Jurkat, Clone E6-1 (cell line): ENCODE measurements at regions not wholly inside any gene's neighbourhood (a gene's known extent, or its start where the extent isn't known, plus 50 kb on each side); places are given as distances from the start of the nearest gene placed in this dataset.

Experiments
- DNase-seq: peaks from one replicate; pipeline ENCODE4 v3.0.0-alpha.2; 2011; ENCODE audit warnings: low read depth, low spot score
- H3K4me3 ChIP-seq: 2 replicates; pipeline ENCODE4 v1.5.1; 2011; ENCODE audit warnings: mild to moderate bottlenecking, low read length, control low read depth, moderate library complexity

DNA sequence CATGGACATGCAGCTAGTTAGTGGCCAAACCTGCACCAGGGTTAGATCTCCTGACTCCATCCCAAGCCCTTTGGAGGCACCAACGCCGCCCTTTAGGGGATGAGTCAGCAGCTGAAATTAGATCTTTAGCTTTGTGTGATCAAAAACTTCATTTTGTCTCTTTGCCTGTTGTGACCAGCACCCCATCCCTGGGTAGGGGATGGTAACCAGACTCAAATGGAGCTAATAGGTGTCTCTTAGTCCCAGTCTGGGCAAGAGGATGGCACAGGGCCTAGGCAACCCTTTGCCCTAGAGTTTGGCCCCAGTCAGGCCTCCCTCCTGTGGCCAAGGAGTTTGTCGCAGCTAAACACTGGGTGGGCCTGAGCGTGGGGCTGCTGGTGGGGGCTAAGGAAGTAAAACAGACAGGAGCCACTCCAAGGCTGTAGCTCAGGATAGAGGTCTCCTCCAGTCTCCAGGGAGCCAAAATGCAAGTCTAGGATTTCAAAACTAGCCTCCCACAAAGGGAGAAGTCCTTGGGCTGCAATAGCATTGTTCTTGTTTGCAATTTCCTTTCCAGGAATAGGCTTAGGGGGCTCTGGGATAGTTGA, 105.1 kb downstream of the CPN2 start:
- DNase-seq, result no peak
- no peak overlapping the region for H3K4me3 ChIP-seq

DNA sequence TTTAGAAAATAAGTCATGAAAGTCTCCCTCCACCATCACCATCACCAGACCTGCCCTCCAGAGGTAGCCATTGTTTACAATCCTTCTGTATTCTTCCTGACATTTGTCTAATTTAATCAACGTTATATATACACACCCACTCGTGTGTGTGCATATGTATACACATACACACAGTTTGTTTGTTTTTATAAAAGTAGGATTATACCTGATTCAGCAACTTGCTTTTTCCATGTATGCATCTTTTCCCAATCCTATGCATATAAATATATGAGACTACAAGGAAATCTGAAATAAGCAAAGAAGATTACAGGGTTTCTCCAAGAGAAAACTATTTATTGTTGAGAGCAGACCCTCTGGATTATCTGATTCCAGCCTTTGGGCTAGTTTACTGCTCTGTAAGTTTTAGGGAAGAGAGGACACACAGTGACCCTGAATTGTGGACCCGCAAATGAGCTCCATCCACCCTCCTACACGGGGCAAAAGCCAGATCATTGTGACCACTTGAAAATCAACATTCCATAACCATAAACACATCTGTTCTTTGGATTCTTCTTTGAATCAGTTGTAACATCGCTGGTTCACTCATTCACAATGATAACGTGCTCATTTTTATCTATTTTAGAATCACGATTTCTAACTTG, 104.3 kb downstream of the CPN2 start:
- no peak overlapping the region for H3K4me3 ChIP-seq
- no peak for DNase-seq

DNA sequence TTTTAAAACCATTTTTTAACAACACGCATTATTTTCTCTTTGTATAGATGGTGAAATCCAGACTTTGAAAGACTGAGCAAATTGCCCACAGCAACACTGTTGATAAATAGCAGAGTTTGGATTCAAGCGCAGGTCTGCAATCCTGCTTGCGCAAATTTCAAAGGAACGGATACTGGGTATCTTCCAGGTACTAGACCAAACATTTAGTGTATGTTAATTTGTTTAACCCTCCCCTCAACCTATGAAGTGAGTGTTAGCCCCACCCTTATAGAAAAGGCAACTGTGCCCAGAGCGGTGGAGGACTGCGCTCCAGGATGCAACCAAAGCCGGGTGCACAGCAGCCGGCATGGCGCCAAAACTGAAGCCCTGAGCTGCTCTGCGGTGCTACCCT, 103.8 kb downstream of the CPN2 start:
- no peak overlapping the region for H3K4me3 ChIP-seq
- DNase-seq, result no peak

- no peak for DNase-seq
- no peak overlapping the region for H3K4me3 ChIP-seq
These were observed 101.6 kb downstream of the CPN2 start for GRCh38 chr3:194249323-194250097.

DNA sequence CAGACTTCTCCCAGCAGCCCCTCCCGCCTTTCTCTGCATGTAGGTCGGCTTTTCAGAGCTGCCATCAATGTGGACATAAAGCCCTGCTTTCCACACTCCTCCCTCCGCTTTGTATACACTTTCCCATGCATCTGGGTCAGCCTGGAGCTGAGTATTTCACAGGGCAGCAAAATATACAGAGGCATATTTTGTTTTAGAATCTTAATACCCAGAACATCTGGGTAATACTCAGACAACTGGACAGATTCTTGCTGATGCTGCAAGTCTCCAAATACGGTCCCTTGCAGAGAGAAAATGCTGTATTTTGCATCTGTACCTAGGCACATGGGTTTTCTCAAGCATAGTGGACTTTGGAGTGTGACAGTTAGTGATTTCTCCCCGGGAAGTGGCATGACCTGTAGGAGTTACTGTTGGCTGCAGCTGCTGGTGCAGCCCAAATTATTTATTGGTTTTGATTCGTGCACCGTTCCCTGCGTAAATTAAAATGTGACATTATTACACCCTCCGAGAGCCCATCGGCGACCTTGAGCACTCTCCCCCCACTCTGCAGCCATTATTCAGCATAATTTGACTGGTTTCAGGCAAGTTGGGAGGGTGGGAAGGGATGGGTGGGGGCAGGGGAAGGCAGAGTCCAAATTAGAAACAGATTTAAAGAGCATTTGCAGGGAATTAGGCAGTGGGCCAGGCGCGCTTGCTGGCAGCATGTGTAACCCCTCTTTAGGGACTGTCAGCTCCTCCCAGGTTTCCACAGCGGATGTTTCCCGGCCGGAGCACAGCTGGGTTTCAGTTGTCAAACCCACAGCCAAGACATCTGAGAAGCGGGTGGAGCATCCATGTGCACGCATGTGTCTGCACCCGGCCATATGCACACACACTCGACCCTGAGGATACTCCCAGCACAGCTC, 100.8 kb downstream of the CPN2 start:
- H3K4me3 ChIP-seq, result no peak overlapping the region
- no peak for DNase-seq

DNA sequence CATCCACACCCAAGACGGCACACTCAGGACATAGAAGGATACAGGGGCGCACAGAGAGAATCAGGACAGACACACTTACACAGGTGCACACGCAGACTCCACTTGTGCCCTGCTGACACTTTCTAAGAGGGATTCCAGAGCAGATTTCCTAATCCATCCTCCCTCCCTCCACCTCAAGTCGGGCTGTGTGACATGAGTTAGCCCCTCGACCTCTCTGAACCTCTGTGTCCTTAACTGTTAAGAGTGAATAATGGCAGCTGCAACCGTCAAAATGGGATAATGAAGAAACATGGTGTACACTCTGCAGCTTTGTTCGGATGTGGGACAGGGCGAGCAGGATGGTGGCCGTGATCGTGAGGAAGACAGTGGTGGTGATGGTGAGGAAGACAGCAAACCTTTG, 100.1 kb downstream of the CPN2 start:
- H3K4me3 ChIP-seq, result no peak overlapping the region
- no peak for DNase-seq

DNA sequence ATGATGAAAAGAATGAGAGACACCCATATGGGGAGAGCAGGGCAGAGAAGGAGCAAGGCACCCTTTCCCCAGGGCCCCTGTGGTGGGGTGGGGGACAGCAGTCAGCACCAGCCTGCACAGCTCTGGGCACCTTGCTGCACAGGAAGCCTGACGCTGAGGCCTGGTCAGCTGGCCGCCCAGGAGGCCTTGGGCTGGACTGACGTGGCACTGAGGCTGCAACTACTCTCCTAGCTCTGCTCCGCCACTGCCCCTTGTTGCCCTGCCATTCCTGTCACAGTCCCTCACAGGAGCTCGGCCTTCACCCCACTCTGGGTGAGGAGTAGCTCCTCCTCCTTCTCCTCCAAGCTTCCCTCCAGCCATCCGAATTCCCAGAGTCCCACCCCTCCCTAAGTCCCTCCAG, 99.7 kb downstream of the CPN2 start:
- no peak for DNase-seq
- H3K4me3 ChIP-seq, result no peak overlapping the region

GRCh38 chr3:194251891-194252560, 99.1 kb downstream of the CPN2 start:
- DNase-seq, result no peak
- no peak overlapping the region for H3K4me3 ChIP-seq

GRCh38 chr3:194253270-194253669, 97.9 kb downstream of the CPN2 start:
- DNase-seq, result no peak
- no peak overlapping the region for H3K4me3 ChIP-seq

GRCh38 chr3:194254040-194254439, 97.1 kb downstream of the CPN2 start:
- no peak for DNase-seq
- no peak overlapping the region for H3K4me3 ChIP-seq

DNA sequence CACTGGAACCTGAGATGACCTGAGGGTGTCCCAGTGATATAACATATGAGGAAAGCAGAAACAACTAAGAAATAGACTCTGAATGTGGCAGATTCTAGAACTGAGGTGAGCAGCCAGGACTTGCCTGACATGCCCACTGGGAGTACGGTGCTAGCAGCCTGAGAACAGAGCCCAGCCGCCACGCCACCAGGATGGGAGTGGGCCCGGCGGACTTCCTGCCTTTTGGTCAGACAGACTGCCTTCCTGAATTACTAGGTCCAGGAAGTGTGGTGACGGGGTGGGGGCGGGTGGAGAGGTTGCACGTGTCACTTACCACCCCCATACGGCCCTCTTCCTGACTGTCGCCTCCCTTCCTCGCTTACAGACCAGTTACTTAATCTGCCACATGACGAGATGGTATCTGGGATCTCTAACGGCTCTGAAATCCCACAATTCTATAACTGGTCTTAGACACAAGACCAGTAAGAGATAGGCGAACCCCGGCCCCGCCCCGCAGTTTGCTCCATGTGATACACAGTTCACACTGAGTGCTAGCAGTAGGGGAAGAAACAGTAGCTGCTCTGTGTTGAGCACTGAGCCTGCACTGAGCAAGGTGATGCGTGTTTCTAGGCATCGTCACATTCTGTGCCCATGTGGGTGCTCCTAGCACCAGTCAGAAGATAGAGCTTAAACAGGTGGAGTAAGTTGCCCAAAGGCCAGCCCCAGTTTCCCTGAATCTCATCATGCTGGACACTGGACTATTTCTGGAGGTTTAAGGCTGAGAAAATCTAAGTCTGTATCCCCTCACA, 95.7 kb downstream of the CPN2 start:
- peak; percentile 84 for DNase-seq
- peak overlapping the region; percentile 36 for H3K4me3 ChIP-seq

DNA sequence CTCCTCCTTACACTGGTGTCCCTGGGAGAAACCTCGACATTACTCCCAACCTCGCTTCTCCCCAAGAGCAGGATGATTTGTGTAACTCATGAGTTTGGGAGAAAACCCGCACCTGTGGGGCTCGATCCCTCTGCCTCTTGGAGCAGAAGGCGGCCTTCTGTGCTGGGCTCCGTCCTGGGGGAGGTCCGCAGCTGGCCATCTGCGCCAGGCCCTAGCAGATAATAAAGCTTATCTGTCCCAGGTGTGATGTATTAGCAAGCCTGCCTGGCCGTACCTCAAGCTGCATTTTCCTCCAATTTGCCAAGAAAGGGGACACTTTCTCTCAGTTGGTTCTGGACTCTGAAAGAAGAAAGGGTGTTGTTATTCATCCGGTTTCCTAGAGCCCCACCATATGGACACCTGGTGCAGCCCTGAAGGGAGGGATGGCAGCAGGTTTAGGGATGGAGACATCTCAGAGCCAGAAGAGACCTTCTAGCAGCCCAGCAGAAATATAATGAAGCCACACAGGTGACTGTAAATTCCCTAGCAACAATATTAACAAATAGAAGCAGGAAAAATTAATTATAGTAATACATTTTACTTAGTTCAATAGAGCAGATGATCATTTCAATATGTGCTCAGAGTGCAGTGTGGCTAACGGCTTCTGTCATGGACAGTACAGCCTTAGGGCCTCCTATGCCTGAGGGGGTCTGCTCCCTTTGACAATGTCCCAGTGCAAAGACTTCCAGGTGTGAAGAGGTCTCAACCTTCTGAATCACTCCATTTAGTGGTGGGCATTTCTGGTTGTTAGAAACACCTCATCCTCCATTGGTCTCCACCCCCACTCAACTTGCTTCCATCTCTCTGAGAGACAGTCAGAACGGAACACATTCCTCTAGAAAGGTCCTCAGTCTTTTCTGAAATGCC, 94.8 kb downstream of the CPN2 start:
- H3K4me3 ChIP-seq, result peak overlapping the region; percentile 36; the same call in 1 of the 2 replicates
- DNase-seq, result no peak

DNA sequence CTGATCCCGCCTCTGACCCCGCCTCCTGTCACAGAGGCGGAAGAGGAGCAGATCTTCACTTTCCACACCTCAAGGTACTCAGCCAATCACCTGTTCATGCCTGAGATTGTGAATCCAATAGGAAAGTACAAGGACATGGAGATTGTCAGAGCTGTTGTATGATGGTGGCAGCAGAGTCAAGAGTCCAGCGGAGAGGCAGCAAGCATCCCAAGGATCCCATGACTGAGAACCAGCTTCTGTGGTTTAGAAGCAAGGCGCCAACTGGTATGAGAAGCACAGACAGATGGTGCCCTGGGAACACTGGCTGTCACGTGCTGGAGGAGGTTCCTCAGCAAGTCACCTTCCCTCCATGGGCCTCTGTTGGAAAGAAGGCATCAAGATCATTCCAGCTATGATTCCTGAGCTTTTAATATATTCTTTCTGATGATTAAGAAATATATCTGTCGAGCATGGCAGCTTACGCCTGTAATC, 93.9 kb downstream of the CPN2 start:
- DNase-seq, result no peak
- no peak overlapping the region for H3K4me3 ChIP-seq

DNA sequence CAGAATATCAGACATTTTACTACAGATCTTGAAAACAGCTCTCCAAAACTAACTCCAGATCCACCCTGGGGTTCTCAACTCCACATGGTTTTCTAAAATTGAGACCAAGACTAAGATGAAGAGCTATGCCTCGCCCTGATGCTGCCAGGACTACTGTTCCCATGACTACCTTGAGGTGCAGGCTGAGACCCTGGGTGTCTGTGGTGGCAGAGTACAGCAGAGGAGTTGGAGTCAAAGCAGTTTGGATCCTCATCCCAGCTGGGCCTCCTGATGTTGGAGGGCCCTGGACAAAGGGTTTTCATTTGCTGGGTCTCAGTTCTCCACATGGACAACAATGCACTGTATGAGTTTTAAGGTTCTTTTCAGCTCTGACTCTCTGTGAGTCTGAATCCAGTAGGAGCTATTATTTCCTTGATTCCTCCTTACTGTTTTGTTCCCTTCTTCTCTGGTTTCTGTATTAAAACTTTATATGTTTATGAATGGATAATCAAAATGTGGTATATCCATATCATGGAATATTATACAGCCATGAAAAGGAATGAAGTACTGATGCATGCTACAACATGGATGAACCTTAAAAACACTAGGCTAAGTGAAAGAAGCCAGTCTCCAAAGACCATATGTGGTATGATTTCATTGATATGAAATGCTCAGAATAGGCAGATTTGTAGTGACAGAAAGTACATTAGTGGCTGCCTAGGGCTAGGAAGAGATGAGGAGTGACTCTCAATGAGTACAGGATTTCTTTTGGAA, 93.0 kb downstream of the CPN2 start:
- no peak overlapping the region for H3K4me3 ChIP-seq
- no peak for DNase-seq

GRCh38 chr3:194259982-194260766, 91.0 kb downstream of the CPN2 start:
- no peak for DNase-seq

DNA sequence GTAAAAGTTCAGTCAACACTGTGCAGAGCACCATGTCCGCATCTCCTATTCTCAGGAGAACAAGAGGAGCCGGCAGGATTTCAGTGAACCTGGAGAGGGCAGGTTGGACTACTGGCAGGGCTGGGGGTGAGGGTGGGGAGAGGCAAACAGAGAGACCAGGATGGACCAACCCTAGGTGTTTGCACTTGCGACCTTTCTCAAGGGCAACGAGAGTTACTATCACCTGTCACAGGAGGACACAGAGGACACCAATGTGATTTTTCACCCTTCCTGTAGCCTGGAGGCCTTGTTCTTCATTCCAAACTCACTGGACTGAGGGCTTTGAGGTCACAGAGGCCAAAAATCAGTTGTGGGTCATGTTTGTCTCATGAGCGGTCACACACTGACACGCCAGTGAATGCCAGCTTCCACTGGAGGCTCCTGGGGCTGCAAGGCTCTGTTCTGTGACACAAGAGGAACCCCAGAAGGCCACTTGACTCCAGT, 89.5 kb downstream of the CPN2 start:
- H3K4me3 ChIP-seq, result no peak overlapping the region
- no peak for DNase-seq

More at GRCh38 chr3:194259982-194260766, 91.0 kb downstream of the CPN2 start:
- H3K4me3 ChIP-seq, result no peak overlapping the region
